ENCODE measurements at regions not wholly inside any gene's neighbourhood (a gene's known extent, or its start where the extent isn't known, plus 50 kb on each side); places are given as distances from the start of the nearest gene placed in this dataset.
A peak's percentile ranks its signal among the peaks of the same experiment; 100 is the strongest.

GRCh38 chr12:75838309-75838708 is 193.3 kb downstream of the PHLDA1 start:
- FAIRE-seq (no peak), ATAC-seq (no peak), DNase-seq (ENCODE audit: extremely low read depth in 1 of 4, low spot score in 3 of 4) (no peak)
- Histone ChIP-seq H3K27ac (ENCODE audit: extremely low read depth, low read depth, low read length) (no peak overlapping the region), H3K9me1 (ENCODE audit: control insufficient read depth, insufficient read depth, low read length) (no peaks in the 10 kb centered on the region), H3K9me3 (replicated peaks; ENCODE audit: control insufficient read depth, insufficient read depth, low read depth, low read length) (no peaks in the 10 kb centered on the region), H3K4me1 (replicated peaks in 1 of 2; ENCODE audit: control insufficient read depth in 2 of 2, insufficient read depth in 2 of 2, low read length in 2 of 2) (no peaks in the 10 kb centered on the region; a peak in 1 of 5 replicates), H3K79me2 (ENCODE audit: control insufficient read depth, insufficient read depth, low read length) (no peaks in the 10 kb centered on the region), H3K36me3 (ENCODE audit: control insufficient read depth, insufficient read depth, low read length) (no peaks in the 10 kb centered on the region), H3K4me2 (ENCODE audit: insufficient read depth, low read length) (no peak overlapping the region), H3K27me3 (ENCODE audit: control insufficient read depth in 2 of 2, insufficient read depth in 2 of 2, low read length in 2 of 2) (no peaks in the 10 kb centered on the region), H4K20me1 (replicated peaks; ENCODE audit: control insufficient read depth, insufficient read depth, low read length) (no peaks in the 10 kb centered on the region), H3K9ac (ENCODE audit: insufficient read depth in 1 of 2, low read depth in 2 of 2, low read length in 2 of 2) (no peak overlapping the region), H3K4me3 (no peak overlapping the region), H2AFZ (ENCODE audit: low read depth, low read length) (no peak overlapping the region)
- TF ChIP-seq DPF2 (IDR thresholded peaks at IDR 0.05) = no peak
- no peak for TF ChIP-seq U2AF1 (optimal IDR thresholded peaks at IDR 0.05; ENCODE audit: low read depth, low read length)
- no peak for TF ChIP-seq ZNF384 (IDR thresholded peaks at IDR 0.05; ENCODE audit: low read depth, low read length)
- TF ChIP-seq MEF2D (tag; conservative IDR thresholded peaks at IDR 0.05; ENCODE audit: low read depth) = no peak
- no peak for TF ChIP-seq ZBTB17 (CRISPR knock-in tag; IDR thresholded peaks at IDR 0.05)
- TF ChIP-seq HDGF (IDR thresholded peaks at IDR 0.05) = no peak
- TF ChIP-seq STAT5A (IDR thresholded peaks at IDR 0.05; ENCODE audit: borderline replicate concordance, low read length) = no peak
- no peak for TF ChIP-seq ZNF507 (tag; conservative IDR thresholded peaks at IDR 0.05)
- no peak for TF ChIP-seq PHF21A (IDR thresholded peaks at IDR 0.05; ENCODE audit: borderline replicate concordance, low read depth)
- in situ Hi-C loops (cut with MboI) (no loop called here), intact Hi-C loops (cut with micrococcal nuclease) (no loop called here)
- ChIA-PET POLR2A (interaction anchor here (1.6 to 1.9 kb wide), 2 partner anchors 10 to 15 kb away, joined by 4 to 6 read pairs; no protein-coding TSS in a partner anchor), CTCF (ENCODE audit: low intra/inter-chr PET ratio) (no interaction called here)
- BruUV-seq (replicated peaks) = no TSS peak
- WGBS (ENCODE audit: insufficient coverage, low coverage, missing lambda C conversion rate) = 28% methylated on average over 3 of the region's 3 CpGs

GRCh38 chr12:75837700-75838099 is 193.9 kb downstream of the PHLDA1 start:
- Histone ChIP-seq H3K4me1 (replicated peaks in 1 of 2; ENCODE audit: control insufficient read depth in 2 of 2, insufficient read depth in 2 of 2, low read length in 2 of 2) (no peaks in the 10 kb centered on the region; a peak in 1 of 5 replicates), H3K79me2 (ENCODE audit: control insufficient read depth, insufficient read depth, low read length) (no peaks in the 10 kb centered on the region), H3K36me3 (ENCODE audit: control insufficient read depth, insufficient read depth, low read length) (no peaks in the 10 kb centered on the region), H3K27ac (ENCODE audit: extremely low read depth, low read depth, low read length) (no peak overlapping the region), H3K4me3 (no peak overlapping the region), H3K9me1 (ENCODE audit: control insufficient read depth, insufficient read depth, low read length) (no peaks in the 10 kb centered on the region), H3K27me3 (ENCODE audit: control insufficient read depth in 2 of 2, insufficient read depth in 2 of 2, low read length in 2 of 2) (no peaks in the 10 kb centered on the region), H3K4me2 (ENCODE audit: insufficient read depth, low read length) (no peak overlapping the region), H3K9ac (ENCODE audit: insufficient read depth in 1 of 2, low read depth in 2 of 2, low read length in 2 of 2) (no peak overlapping the region), H3K9me3 (replicated peaks; ENCODE audit: control insufficient read depth, insufficient read depth, low read depth, low read length) (no peaks in the 10 kb centered on the region), H2AFZ (ENCODE audit: low read depth, low read length) (no peak overlapping the region), H4K20me1 (replicated peaks; ENCODE audit: control insufficient read depth, insufficient read depth, low read length) (no peaks in the 10 kb centered on the region)
- peak; percentile 92 for FAIRE-seq
- WGBS (ENCODE audit: insufficient coverage, low coverage, missing lambda C conversion rate) = 0% methylated on average over 2 of the region's 2 CpGs
- intact Hi-C loops (cut with micrococcal nuclease) = no loop called here
- BruUV-seq (replicated peaks) = no TSS peak
- in situ Hi-C loops (cut with MboI) = no loop called here
- ChIA-PET POLR2A (interaction anchor here (0.6 to 1.9 kb wide), 4 partner anchors 10 to 124 kb away, joined by 3 to 6 read pairs (median 4); no protein-coding TSS in a partner anchor), CTCF (ENCODE audit: low intra/inter-chr PET ratio) (no interaction called here)
- DNase-seq (ENCODE audit: extremely low read depth in 1 of 4, low spot score in 3 of 4) = peak; percentile 23 to 60 (median 51)
- ATAC-seq = peak; percentile 70
- TF ChIP-seq, protein P1, sequence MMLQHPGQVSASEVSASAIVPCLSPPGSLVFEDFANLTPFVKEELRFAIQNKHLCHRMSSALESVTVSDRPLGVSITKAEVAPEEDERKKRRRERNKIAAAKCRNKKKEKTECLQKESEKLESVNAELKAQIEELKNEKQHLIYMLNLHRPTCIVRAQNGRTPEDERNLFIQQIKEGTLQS (IDR thresholded peaks at IDR 0.05) = 0 out of 2 replicates have a peak, but pooled peaks have one; percentile 16
- TF ChIP-seq, protein P1 (CRISPR knock-in tag; conservative IDR thresholded peaks at IDR 0.05) = no peak
- no peak for TF ChIP-seq GTF2B (IDR thresholded peaks at IDR 0.05; ENCODE audit: extremely low read depth, insufficient read length)
- TF ChIP-seq ZFX (CRISPR knock-in tag; IDR thresholded peaks at IDR 0.05) = no peak
- TF ChIP-seq EP300 (IDR thresholded peaks at IDR 0.05; ENCODE audit: low read length) = peak; percentile 28; the same call in 1 of the 2 replicates
- peak; percentile 80 for TF ChIP-seq GATA2 (CRISPR knock-in tag; IDR thresholded peaks at IDR 0.05)
- TF ChIP-seq ZNF584 (CRISPR knock-in tag; IDR thresholded peaks at IDR 0.05; ENCODE audit: low read depth) = 0 out of 2 replicates have a peak, but pooled peaks have one; percentile 54
- TF ChIP-seq ZNF589 (CRISPR knock-in tag; IDR thresholded peaks at IDR 0.05; ENCODE audit: low read depth) = peak; percentile 57; the same call in 1 of the 2 replicates
- TF ChIP-seq GATAD2A (IDR thresholded peaks at IDR 0.05) = no peak
- TF ChIP-seq ARID1B (IDR thresholded peaks at IDR 0.05) = peak; percentile 80
